Left forelimb (tissue), 1 donor: ENCODE measurements at regions not wholly inside any gene's neighbourhood (a gene's known extent, or its start where the extent isn't known, plus 50 kb on each side); places are given as distances from the start of the nearest gene placed in this dataset.
"Not testable (repeated sequence)": the region's sequence is repeated elsewhere in the genome, so short reads cannot be mapped to it uniquely, and the experiment has no call there.

Experiments
- DNase-seq: peaks from one replicate; pipeline ENCODE4 v3.0.0-alpha.2; 2018; ENCODE audit warnings: low spot score

DNA sequence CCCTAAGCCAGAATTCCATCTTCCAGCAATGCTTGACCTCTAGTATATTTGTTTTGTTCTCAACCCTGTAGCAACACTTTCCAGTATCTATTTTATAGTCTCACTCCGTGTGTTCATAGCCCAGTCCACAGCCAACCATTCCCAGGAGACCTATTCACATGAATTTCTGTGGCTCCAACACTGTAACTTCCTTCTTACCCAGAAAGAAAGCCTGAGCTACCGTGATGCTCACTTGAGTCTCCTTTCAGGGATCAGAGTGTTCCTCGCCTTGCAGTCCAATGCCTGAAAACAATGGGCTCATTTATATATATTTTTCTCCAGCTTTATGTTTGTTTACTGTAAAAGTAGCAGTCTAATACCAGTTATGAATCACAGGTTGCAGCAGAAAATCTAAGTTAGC, 645.0 kb upstream of the NOVA1 start:
- DNase-seq: no peak

DNA sequence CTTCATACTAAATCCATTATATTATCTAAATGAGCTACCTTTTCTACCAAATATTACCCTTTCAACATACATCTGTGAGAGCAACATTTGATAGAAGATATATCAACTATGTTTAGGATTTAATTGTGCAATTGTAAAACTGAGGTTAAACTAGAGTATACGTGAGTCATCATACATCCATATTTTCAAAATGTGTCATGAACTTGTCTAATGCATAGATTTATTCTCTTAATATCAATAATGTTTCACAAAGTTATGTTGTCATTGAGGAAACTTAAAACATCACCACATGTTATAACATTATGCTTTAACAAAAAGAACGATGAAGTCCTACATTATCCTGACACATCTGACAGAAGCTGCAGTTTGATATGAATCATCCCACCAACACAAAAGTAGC, 645.5 kb upstream of the NOVA1 start:
- DNase-seq: no peak

DNA sequence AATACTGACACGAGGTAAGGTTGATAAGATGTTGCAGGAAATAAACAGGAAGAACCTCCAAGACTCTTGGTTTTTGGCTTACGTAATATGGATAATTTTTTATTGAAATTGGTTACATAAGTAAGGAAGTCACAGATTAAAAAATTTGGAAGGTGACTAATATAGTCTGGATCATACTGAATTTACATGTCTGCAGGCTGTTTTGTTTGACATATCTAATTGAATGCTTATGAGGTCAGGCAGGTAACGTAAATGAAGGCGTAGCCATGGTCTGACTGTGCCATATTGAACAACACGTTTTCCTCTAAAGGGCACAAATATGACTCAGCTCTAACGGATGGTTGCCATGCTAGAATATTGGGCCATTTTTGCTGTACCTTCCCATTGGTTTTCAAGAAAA, 648.1 kb upstream of the NOVA1 start:
- DNase-seq: no peak

DNA sequence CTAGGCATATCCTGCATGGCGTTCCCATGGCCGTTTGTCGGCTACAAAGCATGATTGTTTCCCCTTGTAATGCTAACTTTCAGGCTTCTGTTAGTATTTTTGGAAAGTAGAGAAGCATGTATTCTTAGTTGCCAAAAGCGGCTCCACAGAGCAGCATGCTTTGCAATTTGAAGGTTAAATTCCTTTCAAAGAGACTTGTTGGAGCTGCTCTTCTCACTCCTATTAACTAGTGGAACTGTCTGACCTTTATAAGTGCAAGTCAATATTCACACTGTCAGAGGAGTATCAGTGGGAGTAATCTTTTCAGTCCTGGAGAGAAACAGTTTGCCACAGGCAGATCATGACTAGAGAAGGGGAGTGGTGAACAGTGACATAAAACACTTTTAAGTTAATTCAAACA, 656.1 kb upstream of the NOVA1 start:
- DNase-seq: no peak

DNA sequence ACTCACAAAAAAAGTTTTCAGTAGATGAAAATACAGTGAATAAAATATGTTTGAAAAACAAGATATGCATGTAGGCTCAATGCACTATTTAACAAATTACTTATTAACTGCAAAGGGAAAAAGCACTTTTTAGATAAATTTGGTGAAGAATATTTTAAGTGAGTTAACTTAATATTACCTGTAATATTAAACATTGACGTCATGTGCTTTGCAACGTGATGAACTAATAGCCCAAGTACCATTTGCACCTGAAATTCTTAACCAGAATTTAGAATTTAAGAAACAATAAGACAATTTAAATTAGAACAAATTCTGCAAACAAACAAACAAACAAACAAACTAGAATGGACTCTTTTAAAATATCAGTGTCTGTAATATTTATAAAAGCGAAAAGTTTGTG, 659.0 kb upstream of the NOVA1 start:
- no peak for DNase-seq

DNA sequence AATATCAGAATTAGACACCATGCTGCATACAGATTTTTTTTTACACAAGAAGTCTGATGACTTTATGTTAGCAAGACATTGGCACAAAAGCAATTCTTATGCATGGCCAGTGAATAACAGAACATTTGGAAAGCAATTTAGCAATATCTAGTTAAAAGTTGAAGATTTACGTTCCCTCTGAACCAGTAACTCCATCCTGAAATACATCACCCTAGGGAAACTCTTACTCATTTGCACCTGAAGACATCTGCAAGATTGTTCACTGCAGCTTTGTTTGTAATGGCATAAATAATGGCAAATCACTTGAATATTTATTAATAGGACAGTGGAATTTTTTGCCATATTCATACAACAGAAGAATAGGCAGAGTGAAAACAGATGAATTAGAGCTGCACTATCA, 670.0 kb upstream of the NOVA1 start:
- no peak for DNase-seq

DNA sequence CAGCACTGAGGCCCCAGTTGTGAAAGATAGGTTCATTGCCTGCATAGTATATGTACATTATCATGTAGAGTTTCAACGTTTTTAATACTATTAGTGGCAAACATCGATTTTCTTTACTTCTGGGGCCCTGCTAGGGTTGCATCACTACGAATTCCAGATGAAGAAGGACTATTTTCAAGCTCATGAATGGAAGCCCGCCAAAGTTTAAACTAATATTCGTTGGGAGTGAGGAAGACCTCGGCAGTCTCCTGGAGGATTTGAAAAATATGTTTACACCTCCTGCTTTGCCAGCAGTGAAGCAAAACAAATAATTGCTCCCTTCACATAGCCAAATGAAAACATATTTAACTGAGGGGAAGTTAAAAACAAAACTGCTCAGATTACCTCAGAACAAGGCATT, 672.9 kb upstream of the NOVA1 start:
- DNase-seq: no peak

DNA sequence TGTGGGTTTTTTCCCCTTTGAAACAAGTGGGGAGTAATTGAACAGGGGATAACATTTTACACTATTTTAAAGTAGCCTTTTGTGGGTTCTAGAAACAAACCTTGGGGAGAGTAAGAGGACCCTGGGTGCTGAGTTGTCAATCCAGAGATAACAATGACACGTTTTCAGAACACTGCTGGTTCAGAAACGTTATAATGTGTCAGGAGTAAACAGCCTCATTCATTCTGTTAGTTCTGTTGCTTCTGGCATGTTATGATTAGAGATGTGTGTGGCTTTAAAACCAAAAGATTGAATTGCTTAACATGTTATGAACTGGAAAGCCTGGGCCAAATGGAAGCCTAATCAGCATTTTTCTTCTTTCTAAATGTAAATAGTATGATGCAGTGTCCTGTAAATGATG, 680.5 kb upstream of the NOVA1 start:
- DNase-seq: no peak

DNA sequence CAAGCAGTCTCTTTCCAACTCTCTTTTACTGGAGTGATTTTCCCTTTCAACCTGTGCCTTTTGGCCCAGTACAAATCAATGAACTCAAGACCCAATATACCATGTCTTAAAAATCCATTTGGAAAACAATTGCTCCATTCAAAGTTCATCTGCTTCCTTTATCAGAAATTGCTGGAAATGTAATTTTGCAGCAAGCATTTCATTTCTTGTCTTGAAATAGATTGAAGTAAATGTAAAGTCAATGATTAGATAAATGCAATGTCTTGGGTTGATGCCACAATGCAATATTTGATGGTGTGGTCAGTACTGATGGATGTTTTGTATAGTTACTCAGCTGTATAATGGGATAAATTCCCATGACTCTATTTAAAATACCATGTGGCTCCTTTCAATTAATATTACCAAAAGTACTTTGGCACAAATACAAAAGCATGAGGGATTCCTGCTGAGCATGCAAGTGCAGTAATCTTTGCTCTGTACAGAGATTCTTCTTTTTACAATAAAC, 707.7 kb upstream of the NOVA1 start:
- no peak for DNase-seq

DNA sequence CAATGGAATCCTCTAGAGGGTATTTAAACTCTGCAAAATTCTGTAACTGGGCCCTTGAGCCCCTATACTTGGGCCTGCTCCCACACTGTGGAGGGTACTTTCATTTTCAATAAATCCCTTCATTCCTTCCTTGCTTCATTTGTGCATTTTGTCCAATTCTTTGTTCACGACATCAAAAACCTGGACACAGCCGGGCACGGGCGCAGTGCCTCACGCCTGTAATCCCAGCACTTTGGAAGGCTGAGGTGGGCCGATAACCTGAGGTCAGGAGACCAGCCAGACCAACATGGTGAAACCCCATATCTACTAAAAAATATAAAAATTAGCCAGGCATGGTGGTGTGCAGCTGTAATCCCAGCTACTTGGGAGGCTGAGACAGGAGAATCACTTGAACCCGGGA, 714.9 kb upstream of the NOVA1 start:
- not testable (repeated sequence) for DNase-seq

DNA sequence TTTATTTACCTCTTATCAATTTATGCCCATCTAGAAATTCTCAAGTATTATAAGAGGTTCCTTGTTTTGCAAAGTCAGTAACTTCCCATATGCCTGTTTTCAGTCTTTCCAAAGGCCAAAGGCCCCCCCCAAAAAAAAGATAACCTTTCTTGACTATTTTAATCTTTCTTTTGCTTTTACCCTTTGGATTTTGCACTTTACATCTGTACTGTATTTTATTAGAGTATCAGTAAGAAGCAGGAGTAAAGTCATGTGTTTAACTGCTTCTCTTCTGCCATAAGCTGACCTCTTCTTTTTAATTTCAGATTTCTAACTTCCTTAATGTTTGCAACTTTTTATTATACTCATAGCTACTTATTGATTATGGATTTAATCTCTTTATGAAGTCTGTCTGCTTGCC, 716.4 kb upstream of the NOVA1 start:
- no peak for DNase-seq

DNA sequence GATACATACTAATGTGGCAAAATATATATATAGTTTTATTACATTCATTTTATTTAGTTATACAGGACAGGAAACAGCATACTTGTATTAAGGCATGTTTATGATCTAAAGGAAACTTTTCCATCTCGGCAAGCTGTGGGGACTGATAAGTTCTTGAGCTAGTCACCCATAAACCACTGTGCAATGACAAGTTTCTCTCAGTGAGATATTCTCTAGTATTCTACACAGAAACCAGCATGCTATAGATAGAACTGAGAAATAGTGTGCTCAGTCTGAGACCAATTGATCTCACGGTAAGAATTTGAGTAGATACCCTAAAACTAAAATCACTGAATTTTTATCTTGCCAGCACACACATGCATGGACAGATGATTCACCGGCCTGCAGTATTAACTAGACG, 717.6 kb upstream of the NOVA1 start:
- no peak for DNase-seq

DNA sequence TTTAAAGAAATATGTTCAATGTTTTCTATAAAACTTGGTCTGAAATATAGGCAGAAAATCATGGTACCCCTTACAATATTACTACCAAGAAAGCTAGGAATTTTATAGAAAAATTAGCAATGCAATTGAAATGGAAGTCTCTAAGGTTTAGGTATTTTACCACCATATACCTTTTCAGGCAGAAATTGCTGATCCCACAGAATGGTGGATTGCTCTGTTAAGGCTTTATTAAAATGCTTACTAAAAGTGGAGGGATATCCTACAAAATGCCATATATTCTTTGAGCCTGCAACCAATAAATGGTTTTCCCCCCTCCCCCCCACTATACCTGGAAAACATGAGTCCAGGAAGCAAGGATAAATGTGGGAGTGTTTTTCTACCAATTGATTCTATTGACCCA, 718.1 kb upstream of the NOVA1 start:
- DNase-seq: no peak

DNA sequence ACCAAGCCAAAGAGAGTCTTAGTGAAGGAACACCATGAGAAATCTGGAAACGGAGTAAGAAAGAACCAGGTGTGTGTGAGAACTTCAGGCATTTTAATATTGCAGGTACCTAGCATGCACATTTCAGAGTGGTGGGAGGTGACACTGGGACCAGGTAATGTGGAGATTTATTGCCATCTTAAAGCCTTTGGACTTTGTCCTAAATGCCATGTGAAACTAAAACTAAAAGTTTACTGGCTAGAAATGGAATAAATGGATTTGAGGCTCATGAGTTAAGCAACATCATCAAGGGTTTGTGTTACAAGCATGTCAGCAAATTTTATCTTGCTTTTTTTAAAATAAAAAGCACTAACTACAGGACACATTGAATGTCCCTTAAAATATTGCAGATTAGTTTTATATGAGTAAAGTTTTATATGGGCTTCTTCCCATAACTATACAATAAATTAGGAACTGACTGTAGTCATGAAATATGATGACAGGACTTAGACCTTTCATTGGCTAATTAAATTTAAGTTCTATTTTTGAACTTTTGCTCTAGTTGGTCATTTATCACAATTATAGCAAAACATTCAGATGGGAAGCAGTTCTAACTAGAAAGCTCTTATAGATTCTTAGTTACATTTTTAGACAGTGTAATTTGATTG, 721.1 kb upstream of the NOVA1 start:
- no peak for DNase-seq

DNA sequence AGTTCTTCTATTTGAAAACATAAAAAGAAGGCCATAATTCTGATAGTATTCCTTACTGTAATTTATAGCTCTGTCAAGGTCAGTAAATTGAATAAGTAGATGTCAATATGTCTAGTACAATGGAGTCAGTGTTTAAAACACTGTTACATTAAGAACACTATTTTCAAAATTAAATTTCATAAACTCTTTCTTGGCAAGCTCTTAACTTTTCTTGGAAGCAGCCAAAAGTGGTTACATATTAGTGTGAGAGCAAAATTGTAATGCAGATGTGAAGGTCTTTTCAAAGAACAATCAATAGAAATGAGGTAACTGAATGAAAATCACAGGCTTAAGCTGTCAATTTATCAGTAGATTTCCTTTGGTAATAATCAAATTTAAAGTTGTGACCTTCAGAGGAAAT, 722.4 kb upstream of the NOVA1 start:
- DNase-seq: no peak

DNA sequence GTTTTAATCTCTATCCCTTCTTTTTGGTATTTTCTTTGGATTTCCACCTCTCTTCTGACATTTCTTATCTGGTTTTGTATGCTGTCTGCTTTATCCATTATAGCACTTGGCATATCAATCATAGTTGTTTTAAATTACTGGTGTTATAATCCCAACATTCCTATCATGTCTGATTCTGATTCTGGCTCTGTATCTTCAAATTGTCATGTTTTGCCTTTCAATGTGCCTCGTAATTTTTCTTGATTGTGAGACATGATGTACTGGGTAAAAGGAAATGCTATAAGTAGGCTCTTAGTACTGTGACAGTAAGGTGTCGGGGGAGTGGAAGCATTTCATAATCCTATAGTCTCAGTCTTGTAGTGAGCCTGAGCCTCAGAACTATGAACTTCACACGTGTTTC, 729.3 kb upstream of the NOVA1 start:
- no peak for DNase-seq

DNA sequence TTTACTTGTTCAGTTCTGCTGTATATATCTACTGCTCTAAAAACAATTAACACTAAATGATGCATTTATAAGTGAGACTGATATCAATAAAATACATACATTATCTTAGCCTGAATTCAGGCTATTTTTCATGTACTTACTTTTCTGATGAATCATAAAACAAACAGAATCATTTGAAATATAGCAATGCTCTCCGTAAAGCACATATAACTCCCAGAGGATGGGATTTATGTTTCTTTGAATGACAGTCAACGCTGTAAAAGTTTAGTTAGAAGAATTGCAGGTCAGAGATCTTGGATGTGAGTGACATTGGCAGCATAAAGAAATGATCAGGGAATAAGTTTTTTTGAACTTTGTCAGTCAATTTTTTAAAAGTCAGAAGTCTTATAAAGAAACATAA, 740.2 kb upstream of the NOVA1 start:
- DNase-seq: no peak

DNA sequence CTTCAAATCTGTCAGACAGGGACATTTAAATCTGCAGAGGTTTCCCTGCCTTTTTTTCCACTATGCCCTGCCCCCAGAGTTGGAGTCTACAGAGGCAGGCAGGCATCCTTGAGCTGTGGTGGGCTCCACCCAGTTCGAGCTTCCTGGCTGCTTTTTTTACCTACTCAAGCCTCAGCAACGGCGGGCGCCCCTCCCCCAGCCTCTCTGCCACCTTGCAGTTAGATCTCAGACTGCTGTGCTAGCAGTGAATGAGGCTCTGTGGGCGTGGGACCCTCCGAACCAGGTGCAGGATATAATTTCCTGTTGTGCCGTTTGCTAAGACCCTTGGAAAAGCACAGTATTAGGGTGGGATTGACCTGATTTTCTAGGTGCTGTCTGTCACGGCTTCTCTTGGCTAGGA, 765.2 kb upstream of the NOVA1 start:
- DNase-seq: not testable (repeated sequence)

DNA sequence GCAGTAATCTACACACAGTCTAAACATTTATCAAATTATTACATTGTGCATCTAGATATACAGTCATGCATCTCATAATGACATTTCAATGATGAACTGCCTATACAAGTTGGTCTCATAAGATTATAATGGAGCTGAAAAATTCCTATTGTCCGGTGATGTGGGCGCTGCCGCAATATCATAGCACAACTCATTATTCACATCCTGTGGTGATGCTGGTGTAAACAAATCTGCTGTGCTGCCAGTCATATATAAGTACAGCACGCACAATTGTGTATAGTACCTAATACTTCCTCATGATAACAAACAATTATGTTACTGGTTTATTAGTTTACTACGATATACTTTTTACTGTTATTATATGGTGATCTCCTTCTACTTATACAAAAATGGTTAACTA, 768.8 kb upstream of the NOVA1 start:
- DNase-seq: no peak

DNA sequence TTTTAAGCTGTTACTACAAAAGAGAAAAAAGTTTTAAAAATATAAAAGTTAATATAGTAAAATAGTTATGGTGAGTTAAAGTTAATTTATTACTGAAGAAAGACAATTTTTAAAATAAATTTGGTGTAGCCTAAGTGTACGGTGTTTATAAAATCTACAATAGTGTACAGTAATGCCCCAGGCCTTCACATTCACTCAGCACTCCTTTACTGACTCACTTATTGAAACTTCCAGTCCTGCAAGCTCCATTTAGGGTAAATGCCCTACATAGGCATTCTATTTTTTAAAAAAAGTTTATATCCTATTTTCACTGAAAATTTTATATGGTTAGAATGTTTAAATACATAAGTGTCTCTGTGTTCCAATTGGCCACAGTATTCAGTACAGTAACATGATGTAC, 769.5 kb upstream of the NOVA1 start:
- DNase-seq: no peak

DNA sequence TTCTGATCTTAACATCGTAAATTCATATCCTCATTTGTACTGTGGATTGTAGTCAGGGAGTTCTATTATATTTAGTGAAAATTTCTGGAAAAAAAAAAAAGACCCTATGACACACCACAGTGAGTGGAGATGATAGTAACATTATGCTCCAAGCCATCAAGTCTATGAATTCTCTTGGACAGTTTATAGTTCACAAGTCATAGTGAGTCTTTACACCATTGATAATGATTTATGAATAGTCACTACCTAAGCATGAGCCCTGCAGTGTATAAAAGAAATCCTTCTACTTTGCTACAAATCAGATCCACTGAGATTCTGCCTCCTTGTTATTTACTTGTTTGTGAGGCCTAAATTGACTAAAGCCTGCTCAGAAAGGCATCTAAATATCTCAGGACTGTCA, 772.2 kb upstream of the NOVA1 start:
- no peak for DNase-seq

DNA sequence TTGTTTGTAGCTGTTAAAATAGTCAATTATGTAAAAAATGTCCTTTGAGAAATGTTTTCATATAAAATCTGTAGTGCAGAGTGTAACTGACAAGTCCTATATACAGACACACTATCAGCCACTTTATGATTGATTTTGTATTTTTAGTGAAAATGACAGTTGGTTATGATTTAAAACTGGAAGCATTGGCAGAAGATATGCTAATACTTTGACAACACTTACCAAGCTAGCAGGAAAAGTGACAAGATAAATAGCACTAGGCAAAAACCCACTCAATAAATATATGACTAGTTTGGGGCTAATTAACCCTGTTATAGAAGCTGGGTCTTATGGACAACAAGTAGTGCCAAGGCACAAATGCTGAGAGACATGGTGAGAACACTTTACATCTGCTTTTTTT, 772.9 kb upstream of the NOVA1 start:
- DNase-seq: no peak

DNA sequence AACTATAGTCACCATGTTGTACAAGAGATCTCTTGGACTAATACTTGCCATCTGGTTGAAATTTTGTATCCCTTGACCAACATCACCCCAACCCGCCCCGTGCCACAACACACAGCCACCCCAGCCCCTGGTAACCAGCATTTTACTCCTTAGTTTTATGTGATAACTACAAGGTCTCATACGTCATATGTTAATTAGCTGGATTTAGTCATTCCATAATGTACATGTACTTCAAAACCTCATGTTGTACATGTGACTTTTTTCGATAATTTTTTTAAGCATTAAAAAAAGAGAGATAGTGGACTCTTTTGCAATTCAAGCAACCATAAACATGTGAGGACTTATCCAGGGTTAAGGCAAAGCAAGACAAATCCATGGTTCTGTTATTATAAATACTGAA, 773.4 kb upstream of the NOVA1 start:
- no peak for DNase-seq

DNA sequence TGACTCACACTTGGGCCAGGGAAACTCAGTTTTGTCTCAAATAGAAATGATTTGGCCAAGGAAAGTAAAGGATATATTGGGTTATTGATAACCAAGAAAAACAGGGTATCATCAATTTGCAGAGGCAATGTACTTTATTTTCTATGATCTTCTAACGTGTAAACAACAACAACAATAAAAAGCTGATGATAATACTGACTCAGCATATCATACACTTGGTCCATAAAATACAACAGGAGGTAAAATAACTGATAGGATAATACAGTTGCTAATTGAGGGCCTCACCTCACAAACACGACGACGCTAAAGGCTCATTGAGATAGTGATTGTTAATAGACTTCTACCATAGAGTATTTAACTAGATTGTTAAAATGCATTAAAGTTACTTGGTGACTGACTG, 774.0 kb upstream of the NOVA1 start:
- DNase-seq: no peak

DNA sequence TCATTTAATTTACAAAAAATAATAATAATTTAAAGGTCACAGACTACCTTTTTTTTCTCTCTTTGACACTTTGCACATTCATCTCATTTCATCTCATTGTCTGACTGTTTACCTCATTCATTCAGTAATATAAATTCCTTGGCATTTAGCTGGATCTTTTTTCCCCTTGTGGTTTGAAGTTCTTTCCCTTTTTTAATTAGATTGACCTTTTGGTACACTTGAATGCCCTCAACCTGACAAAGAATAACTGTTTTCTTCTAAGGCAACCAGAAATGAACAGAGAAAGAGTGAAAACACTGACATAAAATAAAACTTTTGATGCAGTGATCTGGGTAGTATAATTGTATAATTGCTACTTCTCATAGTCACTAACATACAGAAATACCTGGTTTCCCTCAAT, 774.9 kb upstream of the NOVA1 start:
- no peak for DNase-seq
